ENCODE measurements at regions not wholly inside any gene's neighbourhood (a gene's known extent, or its start where the extent isn't known, plus 50 kb on each side); places are given as distances from the start of the nearest gene placed in this dataset.
"Not testable (repeated sequence)": the region's sequence is repeated elsewhere in the genome, so short reads cannot be mapped to it uniquely, and the experiment has no call there.

DNA sequence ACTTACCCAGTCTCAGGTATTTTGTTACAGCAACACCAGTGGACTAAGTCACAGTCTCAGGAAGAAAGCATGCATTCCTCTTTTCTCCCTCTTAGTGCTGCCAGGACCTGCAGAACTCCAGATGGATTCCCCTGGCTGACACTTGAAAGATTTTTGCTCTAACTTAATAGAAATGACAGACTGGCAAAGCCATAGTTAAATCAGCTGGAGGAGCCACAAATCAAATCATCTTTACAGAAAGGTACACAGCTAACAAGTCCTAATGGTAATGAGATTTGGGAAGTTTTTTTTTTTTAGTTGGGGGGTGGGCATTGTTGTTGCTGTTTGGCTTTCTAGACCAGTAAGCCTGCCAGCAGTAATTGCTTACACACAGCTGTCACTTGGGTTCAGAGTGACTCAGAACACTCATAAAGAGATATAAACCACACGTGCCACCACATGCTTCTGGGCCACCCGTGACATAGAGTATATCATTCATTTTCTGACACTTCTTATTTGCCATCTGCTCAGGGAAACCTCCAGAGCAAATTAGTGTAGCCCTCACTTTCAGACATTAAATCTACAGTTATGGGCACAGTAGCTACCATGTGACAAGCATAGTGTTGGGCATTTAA, 72.4 kb downstream of the FH start:
- in situ Hi-C loops (cut with HindIII; ENCODE audit: low pct_unique_long_range_greater_than_20kb, low sequenced_read_pairs), result no loop called here
- DNase-seq (ENCODE audit: low read depth, low spot score), result no peak

DNA sequence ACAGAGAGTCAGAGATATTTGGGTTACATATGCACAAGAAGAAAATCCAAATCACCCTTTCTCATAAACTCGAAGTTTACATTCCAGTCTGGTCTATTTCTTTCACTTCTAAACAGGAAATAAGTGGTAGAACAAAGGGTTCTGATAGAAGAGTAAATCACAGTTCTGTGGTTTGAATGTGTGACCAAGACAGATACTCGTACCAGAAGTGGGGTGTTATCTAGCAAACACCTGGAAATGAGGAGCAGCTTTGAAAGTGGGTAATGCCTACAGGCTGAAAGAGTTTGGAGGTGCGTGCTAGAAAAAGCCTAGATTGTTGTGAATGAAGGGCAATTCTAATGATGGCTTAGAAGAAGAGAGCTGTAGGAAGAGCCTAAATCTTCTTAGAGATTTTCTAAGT, 74.7 kb downstream of the FH start:
- in situ Hi-C loops (cut with HindIII; ENCODE audit: low pct_unique_long_range_greater_than_20kb, low sequenced_read_pairs), result no loop called here

DNA sequence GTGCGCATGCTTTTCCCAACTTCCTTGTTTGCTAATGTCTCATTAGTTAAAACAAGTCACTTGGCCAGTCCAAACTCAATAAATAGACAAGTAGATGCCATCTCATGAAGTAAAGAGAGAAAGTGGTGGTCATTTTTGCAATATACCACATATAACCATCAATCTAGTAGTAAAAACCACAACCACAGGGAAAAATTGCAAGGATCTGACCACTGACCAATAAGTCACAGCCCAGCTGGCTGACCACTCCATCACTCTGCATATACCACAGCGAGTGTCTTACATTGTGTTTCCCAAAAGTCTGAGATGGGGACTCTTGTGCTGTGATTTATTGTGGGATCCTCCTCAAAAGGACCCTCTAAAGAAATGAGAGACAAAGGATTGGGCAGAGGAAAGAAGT, 76.0 kb downstream of the FH start:
- DNase-seq (ENCODE audit: low read depth, low spot score), result no peak
- in situ Hi-C loops (cut with HindIII; ENCODE audit: low pct_unique_long_range_greater_than_20kb, low sequenced_read_pairs), result no loop called here

More for the DNA sequence above, 74.7 kb downstream of the FH start:
- DNase-seq (ENCODE audit: low read depth, low spot score), result no peak

DNA sequence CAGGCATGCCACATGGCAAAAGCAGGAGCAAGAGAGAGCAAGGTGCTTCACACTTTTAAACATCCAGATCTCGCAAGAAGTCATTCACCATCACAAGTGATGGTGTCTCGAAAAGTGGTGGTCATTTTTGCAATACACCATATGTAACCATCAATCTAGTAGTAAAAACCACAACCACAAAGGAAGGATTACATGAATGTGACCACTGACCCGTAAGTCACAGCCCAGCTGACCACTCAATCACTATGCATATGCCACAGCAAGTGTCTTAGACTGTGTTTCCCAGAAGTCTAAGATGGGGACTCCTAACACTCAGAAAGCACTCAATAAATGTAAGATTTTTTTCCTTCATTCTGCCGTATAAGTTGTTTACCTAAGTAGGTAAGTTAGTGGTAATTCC, 76.9 kb downstream of the FH start:
- in situ Hi-C loops (cut with HindIII; ENCODE audit: low pct_unique_long_range_greater_than_20kb, low sequenced_read_pairs), result no loop called here
- DNase-seq (ENCODE audit: low read depth, low spot score), result no peak

DNA sequence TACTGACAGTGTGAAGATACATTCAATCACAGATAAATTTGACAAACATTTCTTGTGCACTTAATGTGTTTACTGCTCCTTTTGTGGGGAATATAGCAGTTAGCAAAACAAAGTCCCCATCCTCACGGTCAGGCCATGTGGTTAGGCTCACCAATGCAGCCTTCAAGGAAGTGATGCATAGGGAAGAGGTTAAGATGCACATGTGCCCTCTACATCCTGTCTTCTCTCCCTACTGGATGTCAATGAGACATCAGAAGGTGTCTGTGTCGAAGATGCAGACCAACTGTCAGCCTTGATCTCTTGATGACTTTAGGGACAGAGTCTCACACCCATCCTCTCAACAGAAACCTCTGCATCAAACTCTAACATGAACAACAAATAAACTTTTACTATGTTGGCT, 78.7 kb downstream of the FH start:
- DNase-seq (ENCODE audit: low read depth, low spot score), result no peak
- in situ Hi-C loops (cut with HindIII; ENCODE audit: low pct_unique_long_range_greater_than_20kb, low sequenced_read_pairs), result no loop called here

DNA sequence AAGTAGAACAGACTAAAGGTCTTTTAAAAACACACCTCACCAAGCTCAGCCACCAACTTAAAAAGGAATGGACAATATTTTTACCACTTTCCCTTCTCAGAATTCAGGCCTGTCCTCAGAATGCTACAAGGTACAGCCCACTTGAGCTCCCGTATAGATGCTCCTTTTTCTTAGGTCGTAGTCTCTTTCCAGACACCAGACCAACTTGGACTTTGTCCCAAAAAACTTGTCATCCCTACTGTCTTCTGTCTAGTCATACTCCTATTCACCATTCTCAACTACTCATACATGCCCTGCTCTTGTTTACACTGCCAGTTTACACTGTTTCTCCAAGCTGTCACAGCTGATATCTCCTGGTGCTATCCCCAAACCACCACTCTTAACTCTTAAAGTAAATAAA, 80.9 kb downstream of the FH start:
- in situ Hi-C loops (cut with HindIII; ENCODE audit: low pct_unique_long_range_greater_than_20kb, low sequenced_read_pairs); DNase-seq (ENCODE audit: low read depth, low spot score): not testable (repeated sequence)

DNA sequence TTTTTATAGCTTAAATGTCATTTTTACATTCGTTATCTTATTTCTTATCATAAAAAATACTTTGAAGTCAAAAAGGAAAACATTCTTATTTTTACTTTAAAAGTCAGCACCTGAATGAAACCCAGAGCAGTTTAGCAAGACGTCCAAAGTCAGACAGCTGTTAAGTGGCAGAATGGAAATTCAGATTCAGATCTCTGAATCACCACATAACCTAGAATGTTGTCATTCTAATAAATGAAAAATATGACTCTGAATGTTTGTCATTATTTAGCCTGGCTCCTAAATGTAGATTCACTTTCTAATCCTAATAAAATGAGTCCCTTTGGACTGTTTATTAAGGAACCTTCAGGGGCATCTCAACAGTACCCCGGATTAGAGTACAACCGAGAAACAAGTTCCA, 75.2 kb upstream of the RGS7 start:
- no peak for DNase-seq (ENCODE audit: low read depth, low spot score)
- in situ Hi-C loops (cut with HindIII; ENCODE audit: low pct_unique_long_range_greater_than_20kb, low sequenced_read_pairs), result no loop called here

DNA sequence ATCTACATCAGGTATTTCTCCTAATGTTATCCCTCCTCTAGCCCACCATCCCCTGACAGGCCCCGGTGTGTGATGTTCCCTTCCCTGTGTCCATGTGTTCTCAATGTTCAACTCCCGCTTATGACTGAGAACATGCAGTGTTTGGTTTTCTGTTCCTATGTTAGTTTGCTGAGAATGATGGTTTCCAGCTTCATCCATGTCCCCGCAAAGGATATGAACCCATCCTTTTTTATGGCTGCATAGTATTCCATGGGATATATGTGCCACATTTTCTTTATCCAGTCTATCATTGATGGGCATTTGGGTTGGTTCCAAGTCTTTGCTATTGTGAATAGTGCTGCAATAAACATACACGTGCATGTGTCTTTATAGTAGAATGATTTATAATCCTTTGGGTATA, 68.1 kb upstream of the RGS7 start:
- in situ Hi-C loops (cut with HindIII; ENCODE audit: low pct_unique_long_range_greater_than_20kb, low sequenced_read_pairs); DNase-seq (ENCODE audit: low read depth, low spot score): not testable (repeated sequence)

DNA sequence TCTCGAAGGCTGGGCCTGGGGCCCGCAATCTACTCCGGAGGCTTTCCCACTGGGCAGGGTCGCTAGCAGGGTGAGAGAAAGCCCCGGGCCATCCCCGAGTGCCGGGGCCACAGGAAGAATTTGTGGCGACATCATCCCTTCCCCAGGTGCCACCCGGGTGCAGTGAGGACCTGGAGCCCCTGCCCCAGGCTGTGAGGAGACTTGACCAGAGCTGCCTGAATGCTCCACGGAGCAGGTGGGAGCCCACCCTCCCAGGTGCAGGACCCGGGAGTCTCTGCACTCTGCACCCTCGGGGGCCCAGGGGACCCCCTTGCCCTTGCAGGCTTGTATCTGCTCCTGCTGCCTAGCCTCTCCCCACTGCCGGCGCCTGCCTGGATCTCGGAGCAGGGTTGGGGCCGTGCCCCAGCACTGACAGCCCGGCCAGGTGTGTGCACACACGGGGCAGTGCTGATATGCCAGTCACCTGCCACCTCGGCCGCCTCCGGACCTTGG, 67.5 kb upstream of the RGS7 start:
- no peak for DNase-seq (ENCODE audit: low read depth, low spot score)
- in situ Hi-C loops (cut with HindIII; ENCODE audit: low pct_unique_long_range_greater_than_20kb, low sequenced_read_pairs), result no loop called here

DNA sequence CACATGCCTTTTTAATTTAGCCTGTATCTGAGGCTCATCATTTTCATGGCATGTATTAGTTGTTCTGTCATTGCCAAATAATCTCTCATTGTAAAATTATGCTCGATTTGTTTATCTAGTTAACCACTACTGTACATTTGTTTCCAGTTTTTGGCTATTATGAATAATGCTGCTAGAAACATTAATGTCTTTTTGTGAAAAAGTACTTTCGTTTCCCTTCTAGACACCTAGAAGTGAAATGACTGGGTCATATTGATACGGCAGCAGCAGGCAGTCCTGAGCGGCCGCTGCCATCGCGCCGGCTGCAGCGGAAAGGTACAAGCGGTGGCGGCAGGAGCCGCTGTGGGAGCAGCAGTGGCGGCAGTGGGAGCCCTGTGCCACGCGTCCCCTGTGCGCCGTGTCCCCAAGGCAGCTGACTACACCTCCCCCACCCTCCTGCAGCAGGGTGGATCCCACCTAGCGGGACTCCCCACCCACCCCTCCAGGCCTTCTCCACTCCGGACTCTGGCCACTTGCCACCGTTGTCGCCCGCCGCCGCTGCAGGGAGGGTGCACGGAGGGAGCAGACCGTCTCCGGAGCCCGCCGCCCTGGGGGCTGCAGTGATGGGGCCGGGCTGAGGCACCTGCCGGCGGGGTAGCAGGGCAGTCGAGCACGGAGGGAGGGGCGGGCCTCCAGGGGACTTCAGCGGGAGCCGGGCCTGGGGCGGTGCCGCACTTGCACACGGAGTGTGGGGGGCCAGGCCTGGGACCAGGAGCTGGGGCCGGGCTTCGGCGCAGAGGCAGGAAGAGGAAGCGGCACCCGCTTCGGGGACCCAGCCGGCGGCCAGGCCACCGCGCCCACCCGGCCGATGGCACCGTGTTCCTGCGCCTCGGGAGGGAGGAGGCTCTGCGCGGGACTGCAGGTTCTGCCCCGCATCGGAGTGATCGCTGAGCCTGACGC, 66.8 kb upstream of the RGS7 start:
- in situ Hi-C loops (cut with HindIII; ENCODE audit: low pct_unique_long_range_greater_than_20kb, low sequenced_read_pairs), result no loop called here
- DNase-seq (ENCODE audit: low read depth, low spot score), result no peak

DNA sequence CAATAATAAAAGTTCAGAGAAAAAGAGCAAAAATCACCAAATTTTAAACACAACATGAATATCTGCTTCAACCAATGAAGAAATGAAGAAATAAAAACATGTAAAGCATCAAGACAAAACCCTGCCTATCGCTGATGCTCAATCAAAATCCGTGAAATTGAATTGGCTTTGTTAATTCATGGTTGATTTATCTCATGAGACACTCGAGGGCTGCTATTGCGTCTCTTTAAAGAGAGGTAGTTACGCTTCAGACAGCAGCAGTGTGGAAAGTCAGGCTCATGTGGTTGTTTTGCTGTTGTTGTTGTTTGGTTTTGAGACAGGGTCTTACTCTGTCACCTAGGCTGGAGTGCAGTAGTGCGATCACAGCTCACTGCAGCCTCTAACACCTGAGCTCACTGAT, 65.5 kb upstream of the RGS7 start:
- no peak for DNase-seq (ENCODE audit: low read depth, low spot score)

DNA sequence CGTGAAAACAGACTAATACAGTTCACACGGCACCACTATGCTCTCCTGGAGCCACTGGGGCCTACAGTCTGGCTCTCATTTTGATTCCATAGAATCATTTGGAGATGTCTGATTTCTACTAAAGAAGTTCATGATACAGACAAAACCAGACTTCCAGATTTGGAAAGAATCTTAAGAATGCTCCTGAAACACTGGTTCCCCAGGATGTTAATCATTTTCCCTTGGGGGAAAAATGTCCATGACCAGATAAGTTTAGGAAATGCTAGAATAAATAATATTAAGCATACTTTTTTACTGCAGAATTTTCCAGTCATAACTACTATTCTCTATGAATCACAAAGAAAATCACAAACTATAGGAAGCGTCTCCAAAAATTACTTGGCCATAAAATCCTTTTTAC, 63.0 kb upstream of the RGS7 start:
- DNase-seq (ENCODE audit: low read depth, low spot score), result no peak
- in situ Hi-C loops (cut with HindIII; ENCODE audit: low pct_unique_long_range_greater_than_20kb, low sequenced_read_pairs), result no loop called here

More for the DNA sequence above, 65.5 kb upstream of the RGS7 start:
- in situ Hi-C loops (cut with HindIII; ENCODE audit: low pct_unique_long_range_greater_than_20kb, low sequenced_read_pairs), result no loop called here

DNA sequence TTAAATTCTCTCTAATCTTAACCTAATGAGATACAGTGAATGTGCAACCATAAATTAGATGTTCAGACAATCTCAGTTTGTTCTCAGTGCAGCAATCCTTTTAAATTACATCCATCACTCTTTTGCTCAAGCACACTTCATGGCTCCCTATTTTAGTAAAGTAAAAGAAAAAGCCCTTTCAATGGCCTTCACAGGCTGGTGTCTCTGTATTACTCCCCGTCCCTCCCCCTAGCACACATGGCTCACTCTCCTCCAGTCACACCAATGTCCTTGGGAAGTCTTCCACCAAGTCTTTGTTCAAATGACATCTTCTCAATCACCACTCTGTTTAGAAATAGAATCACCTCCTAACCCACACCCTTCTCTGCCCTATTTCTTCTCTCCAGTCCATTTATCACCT, 60.3 kb upstream of the RGS7 start:
- in situ Hi-C loops (cut with HindIII; ENCODE audit: low pct_unique_long_range_greater_than_20kb, low sequenced_read_pairs), result no loop called here
- DNase-seq (ENCODE audit: low read depth, low spot score), result no peak

DNA sequence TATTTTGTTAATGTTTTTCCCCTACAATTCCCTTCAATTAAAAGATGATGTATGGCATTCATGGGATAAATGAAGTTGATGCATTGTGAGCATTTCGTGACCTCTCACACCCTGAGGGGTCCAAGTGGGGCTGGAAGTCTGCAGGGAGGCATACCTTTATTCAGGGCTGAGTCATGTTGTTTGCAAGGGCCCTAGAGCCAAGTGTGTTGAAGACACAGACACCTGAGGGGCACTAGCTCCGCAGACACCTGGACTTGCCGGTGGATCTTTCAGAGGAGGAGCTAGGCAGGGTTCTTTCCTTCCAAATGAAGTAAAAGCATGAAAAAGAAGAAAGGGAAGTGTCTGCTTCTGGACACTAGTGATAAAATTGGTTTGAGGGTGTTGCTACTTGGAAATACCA, 57.0 kb upstream of the RGS7 start:
- DNase-seq (ENCODE audit: low read depth, low spot score), result no peak
- in situ Hi-C loops (cut with HindIII; ENCODE audit: low pct_unique_long_range_greater_than_20kb, low sequenced_read_pairs), result no loop called here

DNA sequence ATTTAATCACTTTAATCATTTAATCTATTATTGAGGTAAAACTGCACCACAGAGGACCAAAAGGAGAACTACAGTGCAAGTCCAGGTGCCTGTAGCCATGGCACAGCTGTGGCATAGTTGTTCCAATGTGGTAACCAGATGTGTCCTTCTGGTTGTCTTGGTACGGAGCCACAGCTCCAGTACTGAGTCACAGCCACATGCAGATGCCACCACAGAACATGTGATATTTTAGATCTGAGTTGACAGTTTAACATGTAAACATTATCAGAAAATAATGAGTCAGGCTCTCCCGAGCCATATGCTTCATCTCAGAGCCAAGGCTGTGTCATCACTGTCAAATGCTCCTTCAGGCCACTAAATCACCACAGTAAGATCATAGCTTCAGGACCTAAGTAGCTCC, 56.4 kb upstream of the RGS7 start:
- in situ Hi-C loops (cut with HindIII; ENCODE audit: low pct_unique_long_range_greater_than_20kb, low sequenced_read_pairs), result no loop called here
- DNase-seq (ENCODE audit: low read depth, low spot score), result no peak

DNA sequence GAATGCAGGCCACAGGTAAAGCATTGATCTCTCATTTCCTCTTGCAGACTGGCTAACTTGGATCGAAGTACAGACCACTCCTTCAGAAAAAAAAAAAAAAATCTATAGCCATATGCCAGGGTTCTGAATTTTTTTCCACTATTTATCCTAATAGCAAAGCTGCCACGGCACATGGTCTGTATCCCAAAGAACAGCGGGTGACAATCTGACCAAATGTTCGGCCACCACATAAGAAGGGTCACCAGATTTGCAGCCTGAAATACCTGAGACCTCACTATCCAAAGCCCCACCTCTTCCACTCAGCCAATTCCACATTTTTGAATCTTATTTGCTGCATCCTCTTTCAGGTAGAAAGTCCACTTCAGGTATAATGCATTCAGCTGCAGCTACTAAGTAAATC, 55.6 kb upstream of the RGS7 start:
- DNase-seq (ENCODE audit: low read depth, low spot score), result no peak
- in situ Hi-C loops (cut with HindIII; ENCODE audit: low pct_unique_long_range_greater_than_20kb, low sequenced_read_pairs), result no loop called here

DNA sequence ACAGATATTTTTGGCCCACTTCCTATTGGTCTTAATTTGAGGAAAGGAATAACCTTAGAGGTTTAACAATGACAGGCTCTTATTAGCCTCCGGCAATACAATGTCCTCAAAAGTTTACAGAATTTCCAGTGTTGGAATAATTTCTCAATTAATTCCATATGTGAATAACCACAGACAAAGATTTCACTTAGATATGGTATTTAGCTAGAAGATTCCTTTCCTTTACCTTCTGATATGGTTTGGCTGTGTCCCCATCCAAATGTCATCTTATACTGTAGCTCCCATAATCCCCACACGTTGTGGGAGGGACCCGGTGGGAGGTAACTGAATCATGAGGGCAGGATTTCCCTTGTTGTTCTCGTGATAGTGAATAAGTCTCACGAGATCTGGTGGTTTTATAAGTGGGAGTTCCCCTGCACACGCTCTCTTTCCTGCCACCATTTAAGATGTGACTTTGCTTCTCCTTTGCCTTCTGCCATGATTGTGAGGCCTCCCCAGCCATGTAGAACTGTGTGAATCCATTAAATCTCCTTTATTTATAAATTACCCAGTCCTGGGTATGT, 54.9 kb upstream of the RGS7 start:
- in situ Hi-C loops (cut with HindIII; ENCODE audit: low pct_unique_long_range_greater_than_20kb, low sequenced_read_pairs), result no loop called here
- DNase-seq (ENCODE audit: low read depth, low spot score), result no peak

DNA sequence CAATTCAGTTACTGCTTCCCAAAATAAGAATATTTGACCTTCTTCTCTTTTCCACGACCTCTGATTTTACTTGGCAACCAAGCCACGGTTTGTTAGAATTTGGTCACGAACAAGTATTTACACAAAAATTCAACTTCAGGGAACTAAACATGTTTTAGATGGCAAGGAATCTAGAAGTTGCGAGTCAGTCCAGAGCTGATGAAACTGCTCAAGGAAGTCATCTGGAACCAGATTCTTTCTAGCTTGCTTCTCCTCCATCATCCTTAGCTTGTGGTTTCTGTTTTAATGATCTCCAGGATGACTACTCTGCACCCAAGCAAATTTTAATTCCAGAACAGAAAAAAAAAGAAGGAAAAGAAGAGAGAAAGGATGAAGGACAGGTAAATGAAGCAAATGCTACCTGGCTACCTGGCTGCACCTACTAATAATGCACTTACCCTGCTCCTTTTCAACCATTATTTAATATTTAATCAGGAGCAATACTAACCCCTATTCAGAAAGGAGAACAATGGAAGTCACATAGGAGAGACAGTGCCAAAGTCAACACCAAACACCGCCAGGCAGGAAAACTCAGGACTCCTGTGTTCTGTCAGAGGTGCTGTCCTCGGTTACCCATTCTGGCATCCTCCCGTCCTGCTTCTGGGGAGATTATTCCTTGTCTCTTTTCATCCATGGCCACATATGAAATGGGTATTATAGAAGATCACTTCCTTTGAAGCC, 54.2 kb upstream of the RGS7 start:
- DNase-seq (ENCODE audit: low read depth, low spot score), result no peak
- in situ Hi-C loops (cut with HindIII; ENCODE audit: low pct_unique_long_range_greater_than_20kb, low sequenced_read_pairs), result no loop called here

Measured in SK-MEL-5 (cell line).